COLO668 (cell line): ENCODE measurements at regions not wholly inside any gene's neighbourhood (a gene's known extent, or its start where the extent isn't known, plus 50 kb on each side); places are given as distances from the start of the nearest gene placed in this dataset.
"Not testable (repeated sequence)": the region's sequence is repeated elsewhere in the genome, so short reads cannot be mapped to it uniquely, and the experiment has no call there.

Experiments used
- DNase-seq: peaks from one replicate; lab custom pipeline; 2025; ENCODE audit not compliant: unreplicated experiment; lab: John Stamatoyannopoulos, UW

DNA sequence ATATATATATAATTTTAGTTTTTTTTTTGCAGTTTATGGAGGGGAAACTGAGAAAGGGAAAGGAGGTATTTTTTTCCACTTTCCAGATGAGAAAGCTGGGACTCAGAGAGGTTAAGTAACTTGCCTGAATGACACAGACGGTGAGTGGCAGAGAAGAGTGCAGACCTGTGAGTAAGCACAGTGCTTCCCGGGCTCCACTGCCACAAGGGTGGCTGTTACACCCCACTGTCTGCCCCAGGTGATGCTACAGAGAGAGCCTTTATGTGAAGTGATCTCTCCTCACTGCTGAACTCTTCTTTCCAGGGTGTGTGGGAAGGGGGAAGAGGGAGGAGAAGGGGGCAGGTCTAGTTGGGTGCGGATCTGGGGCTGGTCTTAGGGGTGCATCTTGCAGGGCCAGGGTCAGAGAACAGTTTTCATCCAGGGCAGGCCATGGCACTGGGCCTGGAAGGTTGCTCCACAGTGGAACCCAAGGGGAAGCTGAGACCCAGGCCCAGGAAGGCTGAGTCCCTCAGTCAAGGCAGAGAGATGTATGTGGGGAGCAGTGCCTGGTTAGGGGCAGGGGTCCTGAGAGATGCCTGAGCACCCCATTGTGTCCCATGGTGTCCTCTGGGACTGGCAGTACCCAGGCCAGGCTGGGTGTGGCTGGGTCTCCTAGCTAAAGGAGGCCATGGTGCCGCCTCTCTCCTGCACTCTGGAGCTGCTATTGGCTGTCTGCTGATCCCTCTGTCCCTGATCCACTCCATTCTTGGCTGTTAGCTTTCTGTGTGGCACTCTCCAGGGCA lies 357.5 kb downstream of the PTPRU start:
- no peak for DNase-seq

DNA sequence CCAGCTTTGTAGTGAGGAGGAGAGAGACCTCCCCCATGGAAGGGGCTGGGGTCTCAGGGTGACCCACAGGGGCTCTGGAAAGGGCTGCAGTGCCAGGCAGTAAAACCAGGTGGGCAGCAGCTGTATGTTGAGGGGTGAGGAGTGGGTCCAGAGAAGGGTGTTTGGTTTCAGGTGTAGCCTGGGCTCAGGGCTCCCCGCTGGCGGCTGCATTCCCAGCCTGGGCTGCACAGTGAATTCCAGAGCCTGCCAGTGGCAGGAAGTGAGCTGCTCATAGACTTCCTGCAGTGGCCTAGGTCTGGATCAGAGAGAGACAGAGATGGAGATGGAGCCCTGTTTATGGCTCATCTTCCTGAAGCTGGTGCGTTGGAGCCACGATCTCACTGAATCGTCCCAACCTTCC lies 356.4 kb downstream of the PTPRU start:
- no peak for DNase-seq

DNA sequence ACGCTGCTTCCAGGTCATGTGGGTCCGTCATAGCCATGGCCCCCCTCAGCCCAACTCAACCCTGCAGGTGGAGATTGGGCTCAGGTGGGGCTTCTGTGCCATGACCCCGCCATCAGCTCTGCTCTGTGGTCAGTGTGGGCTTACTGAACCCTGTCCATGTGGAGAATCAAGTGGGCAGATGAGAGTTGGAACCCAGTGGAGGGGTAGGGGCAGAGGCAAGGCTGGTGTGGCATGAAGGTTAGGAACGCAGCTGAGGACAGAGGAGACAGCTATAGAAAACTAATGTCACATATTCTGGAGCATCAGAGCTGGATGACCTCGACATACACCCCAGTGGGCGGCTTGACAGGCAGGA lies 355.9 kb downstream of the PTPRU start:
- no peak for DNase-seq

DNA sequence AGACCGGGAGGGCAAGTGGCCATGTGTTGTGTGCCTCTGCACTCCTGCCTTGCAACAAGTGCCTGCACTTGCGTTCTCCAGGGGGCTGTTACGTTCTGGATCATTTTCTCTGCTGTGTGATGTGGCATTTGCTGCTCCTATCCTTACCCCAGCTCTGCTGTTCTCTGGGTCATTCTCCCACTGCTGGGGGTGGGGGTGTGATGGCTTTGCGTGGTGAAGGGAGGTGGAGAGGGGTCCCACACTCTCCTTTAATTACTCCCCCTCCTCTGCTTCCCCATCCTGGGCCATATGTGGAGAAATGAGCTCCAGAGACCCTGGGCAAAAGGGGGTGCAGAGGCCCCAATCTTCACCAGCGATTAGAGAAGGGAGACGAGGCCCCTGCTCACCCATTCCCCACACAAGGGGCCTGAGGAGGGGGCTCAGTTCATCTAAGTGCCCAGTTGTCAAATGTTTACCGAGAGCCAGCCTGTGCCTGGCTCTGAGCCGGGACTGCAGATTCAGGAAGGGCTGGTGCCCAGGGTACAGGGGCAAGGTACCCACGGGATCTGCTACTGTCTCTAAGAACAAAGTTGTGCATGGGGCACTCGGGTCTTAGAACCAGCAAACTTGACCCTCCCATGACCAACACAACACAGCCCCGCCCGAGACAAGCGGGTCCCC lies 355.4 kb downstream of the PTPRU start:
- DNase-seq: no peak

DNA sequence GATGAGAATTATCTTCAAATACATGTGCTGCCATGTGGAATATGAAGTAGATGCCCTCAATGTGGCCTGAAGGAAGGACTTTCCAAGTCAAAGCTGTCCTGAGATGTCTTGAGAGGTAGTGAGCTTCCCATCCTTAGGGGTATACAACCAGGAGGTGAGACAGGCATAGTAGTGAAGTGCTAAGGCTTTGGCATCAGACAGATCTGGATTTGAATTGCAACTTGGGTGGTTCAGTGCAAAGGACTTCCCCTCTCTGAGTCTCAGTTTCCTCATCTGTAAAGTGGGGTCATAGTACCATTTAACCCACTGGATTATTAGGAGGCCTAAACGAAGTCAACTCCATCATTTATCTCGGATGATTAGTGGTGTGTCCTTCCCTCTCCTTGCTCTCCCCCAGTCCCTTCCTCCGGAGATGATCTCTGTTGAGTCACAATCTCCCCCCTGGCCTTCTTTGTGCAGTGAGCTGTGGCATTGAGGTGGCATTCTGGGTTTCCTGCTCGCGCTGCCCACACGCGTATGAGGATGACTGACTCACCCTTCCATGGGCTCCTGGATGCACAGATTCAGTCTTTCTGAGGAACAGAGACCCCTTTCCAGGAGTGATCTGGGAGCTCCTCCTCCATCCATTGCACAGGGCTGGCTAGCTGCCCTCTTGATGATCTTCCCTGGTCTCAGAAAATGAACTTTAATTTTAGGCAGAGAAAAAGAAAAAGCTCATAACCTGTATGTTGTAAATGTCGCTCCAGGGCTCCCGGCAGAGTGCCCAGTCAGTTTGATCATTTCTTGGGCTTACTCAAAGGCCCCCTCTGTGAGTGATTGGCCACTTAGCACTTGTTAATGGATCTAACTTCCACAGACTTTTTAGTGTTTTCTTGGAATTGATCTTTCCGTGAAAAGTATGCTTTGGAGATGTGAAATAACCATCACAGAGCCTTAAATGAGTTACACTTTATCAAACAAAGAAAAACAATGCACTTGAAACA lies 354.6 kb downstream of the PTPRU start:
- DNase-seq: no peak

DNA sequence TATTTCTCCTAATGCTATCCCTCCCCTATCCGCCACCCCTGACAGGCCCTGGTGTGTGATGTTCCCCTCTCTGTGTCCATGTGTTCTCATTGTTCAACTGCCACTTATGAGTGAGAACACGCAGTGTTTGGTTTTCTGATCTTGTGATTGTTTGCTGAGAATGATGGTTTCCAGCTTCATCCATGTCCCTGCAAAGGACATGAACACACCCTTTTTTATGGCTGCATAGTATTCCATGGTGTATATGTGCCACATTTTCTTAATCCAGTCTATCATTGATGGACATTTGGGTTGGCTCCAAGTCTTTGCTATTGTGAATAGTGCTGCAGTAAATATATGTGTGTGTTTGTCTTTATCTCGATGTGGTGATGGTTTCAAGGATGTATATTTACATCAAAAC lies 353.4 kb downstream of the PTPRU start:
- not testable (repeated sequence) for DNase-seq

DNA sequence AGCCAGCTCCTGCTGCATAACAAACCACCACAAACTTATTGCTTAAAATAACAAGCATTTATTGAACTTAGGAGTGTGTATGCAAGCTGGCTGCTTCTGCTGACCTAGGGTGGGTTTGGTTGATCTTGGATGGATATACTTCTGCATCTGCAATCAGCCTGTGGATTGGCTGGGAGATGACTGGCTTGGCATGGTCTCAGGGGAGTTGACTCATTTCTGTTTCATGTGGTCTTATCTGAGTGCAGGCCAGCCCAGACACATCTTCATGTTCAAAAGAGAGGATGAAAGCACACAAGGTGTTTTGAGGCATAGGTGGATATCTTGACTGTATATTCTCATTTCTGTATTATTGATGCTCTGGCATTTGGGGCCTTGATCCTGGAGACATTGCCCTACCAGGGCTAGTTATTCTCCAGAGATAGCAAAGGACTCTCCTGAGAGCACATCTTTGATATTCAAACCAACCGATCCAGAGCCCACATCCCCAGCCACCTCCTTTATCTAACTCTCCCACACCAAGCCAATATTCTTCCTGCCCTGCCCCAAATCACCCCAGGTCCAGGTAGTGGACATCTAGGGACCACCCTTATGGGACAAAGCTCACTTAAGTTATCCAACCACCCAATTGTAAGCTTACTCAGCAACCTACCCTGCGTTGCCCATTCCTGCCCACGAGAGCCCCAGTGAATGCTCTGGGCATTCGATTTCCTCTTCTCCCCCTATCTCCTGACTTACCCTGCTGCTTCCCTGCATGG lies 350.8 kb downstream of the PTPRU start:
- no peak for DNase-seq

DNA sequence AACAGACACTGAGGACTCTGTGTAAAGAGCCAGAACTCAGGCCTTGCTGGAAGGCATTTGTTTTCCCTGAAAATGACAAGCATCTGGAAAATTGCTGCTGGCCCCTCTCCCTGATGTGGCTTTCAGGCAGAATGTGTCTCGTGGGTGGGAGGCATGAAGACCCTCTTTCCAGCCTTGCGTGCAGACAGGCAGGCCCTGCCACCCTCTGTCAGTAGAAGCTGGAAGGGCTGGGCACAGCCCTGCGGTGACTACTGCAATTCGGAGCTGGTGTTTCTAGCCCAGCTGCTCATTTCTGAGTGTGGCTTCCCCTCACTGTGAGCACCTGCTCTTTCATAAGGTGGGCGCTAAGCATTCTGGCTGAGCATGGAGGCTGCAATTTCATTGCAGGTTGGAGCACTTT lies 349.9 kb downstream of the PTPRU start:
- no peak for DNase-seq

DNA sequence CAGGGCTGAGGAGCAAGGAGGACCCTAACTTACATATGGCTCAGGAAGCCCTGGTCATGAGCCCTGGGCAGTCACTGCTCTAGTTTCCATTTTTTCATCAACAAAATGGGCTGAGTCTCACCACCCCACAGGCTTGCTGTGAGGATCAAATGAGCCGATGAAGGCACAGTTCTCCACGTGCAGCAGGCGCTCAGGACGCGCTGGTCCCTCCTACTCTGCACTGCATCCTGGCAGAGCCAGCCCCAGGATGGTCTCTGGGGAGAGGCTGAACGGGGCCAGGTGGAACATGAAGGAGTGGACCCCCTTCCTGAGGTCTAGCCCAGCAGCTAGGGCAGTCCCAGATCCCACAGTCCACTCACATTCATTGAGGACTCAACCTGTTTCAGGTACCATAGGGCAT lies 349.3 kb downstream of the PTPRU start:
- no peak for DNase-seq

DNA sequence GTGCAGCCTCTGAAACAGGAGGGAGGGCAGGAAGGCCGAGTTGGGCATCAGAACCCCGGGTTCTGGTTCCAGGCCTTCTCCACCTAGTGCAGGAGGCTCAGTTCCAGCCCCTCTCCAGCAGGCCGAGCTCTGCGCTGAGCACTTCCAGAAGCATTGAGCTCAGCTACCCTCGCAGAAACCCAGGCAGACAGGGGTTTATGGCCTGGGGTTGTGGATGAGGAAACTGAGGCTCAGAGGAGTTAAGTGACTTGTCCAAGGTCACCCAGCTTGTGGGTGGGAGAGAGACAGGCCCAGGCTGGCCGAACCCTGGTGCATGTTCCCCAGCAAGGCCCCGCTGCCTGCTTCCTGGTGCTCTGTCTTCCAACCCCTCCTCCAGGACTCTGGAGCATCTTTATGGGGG lies 348.9 kb downstream of the PTPRU start:
- DNase-seq: no peak

DNA sequence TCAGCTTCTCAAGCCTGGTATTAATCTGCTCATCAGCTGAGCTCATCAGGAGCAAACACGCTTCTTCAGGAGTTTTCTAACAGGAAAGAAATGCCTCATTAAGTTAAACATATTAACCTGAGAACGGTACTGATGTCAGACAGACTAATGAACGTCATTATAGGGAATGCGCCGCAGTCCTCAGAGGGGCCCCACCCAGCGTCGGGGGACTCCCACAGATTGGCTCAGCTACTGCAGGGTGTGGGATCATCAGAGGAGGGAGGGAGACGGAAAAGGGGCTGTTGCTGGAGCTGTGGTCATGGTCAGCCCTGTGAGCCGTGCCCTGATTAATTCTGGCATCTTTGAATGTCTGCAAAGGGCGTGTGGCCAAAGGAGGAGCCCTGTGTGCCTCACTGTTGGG lies 348.5 kb downstream of the PTPRU start:
- DNase-seq: no peak

DNA sequence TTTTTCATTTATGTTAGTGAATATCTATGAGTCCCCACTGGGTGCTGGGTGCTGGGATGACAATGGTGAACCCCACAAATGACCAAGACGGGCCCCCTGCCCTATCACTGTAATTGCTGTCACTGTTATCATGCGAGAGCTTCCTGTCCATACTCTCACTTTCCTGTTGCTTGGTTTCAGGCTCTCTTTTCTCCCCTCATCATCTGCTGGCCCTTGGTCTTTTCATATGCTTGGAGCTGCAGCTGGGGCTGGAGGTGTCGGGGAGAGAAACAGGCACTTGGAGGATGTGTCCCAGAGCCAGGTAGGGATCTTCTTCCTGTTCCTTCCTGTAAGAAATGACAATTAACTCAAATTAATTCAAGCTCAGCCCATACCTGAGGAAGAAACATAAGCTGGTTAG lies 348.0 kb downstream of the PTPRU start:
- DNase-seq: no peak

DNA sequence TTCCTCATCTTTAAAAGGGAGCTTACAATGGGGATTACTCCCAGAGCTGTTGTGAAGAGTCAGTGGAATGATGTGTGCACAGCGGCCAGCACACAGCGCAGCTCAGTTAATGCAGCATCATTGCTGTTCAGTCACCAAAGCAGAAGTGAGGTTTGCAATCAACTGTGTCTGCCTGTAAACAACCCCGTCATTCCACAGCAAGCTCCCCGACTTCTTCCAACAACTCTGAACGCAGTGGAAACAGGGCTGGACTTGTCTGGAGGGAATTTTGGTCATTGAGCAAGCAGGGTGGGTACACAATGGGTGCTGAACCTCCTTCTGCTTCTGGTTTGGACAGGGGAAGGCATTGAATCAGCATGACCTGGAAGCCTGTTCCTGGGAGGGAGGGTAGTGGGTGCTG lies 347.4 kb downstream of the PTPRU start:
- DNase-seq: no peak

DNA sequence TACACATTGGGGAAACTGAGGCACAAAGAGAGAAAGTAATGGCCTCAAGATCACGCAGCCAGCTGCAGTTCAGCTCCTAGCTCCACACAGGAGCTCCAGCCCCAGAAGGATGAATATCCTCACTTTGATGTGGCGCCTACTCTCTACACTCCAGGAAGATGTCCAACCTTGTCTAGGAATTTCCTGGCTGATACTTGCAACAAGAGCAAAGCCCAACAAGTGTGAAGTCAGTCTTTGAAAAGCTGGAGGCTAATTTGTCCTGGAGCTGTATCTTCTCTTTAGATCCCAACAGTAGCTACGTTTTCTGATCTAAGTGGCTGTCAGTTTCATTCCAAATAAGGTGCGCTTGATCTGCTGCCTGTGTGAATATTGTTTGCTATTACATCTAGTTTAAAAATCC lies 344.9 kb downstream of the PTPRU start:
- DNase-seq: no peak

DNA sequence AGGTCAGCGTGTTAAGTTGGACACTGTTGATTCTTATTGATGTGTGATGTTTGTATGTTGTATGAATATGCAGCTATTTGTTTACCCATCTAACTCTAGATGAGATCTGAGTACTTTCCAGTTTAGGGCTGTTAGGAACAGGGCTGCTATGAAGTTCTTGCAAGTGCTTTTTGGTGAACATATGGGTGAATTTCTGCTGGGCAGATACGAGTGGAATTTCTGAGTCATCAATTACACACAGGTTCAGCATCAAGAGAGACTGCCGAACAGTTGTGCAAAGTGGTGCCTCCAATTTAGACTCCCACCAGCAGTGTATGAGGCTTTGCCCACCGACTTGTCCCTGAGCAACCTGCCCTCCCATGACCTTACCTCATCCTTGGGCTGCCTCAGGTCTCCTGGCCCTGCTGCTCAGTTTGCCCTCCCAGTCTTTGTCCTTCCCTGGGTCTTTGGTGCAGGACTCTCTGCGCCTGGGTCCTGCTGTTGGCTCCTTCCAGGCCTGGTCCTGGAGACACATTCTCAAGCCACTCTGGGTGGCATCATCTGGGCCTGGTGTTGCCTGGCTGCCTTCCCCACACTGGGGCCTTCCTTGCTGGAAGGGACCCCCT lies 343.6 kb downstream of the PTPRU start:
- no peak for DNase-seq

DNA sequence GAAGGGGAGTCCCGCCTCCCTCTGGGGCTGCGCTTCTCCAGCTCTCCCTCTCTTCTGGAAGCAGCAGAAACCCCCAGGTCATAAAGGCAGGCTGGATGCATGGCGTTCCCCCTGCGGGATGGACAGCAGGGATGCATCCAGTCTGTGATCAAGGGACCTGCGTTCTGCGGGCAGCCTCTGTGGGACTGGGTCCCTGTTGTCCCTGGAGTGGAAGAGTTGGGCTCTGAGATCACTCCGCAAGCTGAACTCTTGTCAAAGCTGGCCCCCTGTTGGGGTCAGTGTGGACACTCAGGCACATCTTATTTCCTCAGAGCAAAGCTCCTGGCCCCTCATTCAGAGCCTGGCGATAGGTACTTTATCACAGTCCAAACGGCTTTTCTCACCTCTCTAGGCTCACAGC lies 341.2 kb downstream of the PTPRU start:
- no peak for DNase-seq

DNA sequence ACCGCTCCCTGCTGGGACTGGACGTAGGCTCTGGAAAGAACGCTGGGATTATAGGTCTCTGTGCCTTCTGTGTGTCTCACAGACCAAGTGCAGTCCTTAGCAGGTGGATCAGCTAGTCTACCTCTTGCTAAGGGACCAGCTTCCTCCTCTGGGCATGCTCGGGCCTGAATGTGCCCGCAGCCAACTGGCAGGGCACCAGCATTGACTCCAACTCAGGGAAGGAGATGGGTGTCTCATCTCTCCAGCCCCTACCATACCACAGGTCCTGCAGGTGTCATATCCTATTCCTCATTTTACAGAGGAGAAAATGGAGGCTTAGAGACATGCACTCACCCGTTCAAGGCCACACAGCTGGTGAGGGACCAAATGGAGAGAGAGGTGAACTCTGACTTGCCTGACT lies 340.2 kb downstream of the PTPRU start:
- DNase-seq: no peak

DNA sequence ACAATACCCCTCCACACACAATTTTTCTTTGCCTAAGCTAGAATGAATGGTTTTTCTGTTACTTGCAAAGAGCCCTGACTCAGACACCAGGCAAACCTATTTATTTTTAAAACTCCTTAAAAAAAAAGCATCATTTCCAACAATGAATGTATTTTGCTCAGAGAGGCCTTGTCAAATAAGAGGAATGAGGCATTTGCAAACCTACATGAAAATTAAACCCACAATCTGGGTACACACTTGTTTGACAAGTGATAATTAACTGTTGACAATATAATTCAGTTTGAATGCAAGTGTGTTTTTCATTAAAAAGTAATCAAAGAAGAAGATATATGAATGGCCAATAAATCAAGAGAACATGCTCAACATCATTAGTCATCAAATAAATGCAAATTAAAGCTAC lies 339.5 kb downstream of the PTPRU start:
- DNase-seq: no peak

DNA sequence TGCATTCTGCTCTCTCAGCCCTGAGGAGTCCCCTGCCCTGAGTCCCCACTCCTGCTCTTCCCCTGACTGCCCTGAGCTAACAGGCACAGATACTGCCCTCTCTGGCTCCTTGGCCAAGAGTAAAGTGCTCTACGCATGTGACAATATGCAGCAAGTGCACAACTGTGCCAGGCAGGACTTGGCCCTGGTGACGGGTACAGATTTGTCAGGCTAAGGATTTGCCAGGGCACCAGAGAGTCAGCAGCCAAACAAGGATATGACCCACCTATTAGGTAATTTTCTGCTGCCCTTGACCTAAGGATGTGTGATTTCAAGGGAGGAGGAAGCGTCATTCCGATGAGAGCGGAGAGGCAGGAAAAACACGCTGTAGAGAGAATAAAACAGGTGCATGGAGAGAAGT lies 339.0 kb downstream of the PTPRU start:
- no peak for DNase-seq

DNA sequence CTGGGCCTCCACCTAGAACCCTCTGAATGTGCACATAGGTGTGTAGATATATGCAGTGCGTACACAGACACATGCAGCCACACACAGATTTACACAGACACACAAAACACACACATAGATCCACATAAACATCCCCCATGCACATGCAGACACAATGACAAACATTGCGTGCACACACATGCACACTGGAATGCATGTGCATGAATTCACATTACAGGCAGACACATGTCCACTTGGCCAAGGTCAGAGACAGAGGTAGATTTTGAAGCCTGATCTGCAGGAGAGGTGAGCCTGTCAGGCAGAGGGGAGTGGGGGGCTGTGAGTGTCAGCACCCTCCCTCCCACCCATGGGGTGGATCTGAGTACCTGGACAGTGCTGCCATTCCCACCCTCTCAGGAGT lies 338.5 kb downstream of the PTPRU start:
- no peak for DNase-seq
